ENCODE measurements at regions not wholly inside any gene's neighbourhood (a gene's known extent, or its start where the extent isn't known, plus 50 kb on each side); places are given as distances from the start of the nearest gene placed in this dataset.
"Not testable (repeated sequence)": the region's sequence is repeated elsewhere in the genome, so short reads cannot be mapped to it uniquely, and the experiment has no call there.

DNA sequence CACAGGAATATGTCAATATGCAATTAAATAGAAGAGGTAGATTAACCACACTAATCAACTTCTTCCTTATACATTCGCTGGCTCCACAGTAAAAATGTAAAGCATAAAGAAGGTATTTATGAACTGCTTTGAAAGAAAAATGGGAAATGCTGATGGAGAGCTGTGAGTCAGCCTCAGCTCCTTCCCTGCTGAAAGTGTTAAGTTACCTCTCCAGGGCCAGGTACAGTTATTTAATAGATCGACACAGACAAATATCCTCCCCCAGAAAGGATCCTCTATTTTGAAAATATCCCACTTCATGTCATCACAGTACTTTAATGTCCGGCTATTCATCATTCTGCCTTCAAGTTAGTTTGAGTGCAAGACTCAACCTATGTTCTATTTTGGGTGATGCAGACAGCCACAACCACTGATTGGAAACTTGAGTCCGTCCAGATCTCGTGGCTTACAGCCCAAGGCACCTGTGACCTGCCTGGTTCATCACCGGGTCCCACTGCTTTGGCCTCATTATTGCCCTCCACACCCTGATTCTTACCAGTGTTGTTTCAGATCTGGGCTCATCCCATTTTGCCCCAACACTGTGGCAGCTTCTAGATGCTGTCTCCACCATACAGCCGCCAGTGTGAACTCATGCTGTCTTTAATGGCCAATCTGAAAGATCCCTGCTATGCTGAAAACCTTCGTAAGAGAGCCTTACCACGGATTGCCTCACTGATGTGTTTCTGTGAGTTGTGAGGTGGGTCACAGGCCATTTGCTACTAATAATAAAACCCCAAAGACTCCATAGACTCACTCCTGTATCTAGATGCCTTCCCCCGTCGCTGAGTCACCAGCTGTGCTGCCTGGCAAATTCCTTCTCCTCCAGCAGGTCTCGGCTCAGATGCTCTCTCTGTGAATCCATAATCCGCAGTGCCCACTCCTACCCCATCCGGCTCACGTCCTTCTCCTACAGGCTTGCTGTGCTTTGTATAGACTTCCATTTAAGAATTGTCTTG is 56.2 kb upstream of the DDAH1 start:
- TF ChIP-seq, protein P1, sequence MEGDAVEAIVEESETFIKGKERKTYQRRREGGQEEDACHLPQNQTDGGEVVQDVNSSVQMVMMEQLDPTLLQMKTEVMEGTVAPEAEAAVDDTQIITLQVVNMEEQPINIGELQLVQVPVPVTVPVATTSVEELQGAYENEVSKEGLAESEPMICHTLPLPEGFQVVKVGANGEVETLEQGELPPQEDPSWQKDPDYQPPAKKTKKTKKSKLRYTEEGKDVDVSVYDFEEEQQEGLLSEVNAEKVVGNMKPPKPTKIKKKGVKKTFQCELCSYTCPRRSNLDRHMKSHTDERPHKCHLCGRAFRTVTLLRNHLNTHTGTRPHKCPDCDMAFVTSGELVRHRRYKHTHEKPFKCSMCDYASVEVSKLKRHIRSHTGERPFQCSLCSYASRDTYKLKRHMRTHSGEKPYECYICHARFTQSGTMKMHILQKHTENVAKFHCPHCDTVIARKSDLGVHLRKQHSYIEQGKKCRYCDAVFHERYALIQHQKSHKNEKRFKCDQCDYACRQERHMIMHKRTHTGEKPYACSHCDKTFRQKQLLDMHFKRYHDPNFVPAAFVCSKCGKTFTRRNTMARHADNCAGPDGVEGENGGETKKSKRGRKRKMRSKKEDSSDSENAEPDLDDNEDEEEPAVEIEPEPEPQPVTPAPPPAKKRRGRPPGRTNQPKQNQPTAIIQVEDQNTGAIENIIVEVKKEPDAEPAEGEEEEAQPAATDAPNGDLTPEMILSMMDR (IDR thresholded peaks at IDR 0.05), result not testable (repeated sequence)
- TF ChIP-seq POLR2A (IDR thresholded peaks at IDR 0.05), result not testable (repeated sequence)
